ENCODE measurements at regions not wholly inside any gene's neighbourhood (a gene's known extent, or its start where the extent isn't known, plus 50 kb on each side); places are given as distances from the start of the nearest gene placed in this dataset.

DNA sequence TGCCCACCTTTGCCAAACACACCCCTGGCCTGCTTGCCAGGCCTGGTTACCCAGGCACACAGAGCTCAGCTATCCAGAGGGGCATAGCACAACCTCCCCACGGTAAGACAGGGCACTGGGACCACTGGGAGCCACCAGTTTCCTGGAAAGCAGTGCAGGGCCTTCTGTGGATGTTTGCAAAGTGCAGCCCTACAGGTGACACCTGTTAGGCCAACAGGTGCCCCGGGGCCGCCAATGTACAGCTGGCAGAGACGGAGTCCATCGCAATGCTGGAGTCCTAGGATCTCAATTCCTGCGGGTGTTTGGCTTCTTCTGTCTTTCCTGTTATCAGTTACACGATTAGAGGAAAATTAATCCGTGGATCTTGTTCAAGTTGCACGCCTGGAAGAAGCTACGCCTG, 94.9 kb downstream of the NPTX2 start:
- Histone ChIP-seq H3K4me3 (ENCODE audit: low read length) (no peak overlapping the region), H3K9ac (ENCODE audit: low read length) (no peak overlapping the region), H2BK120ac (ENCODE audit: low read depth, low read length) (no peak overlapping the region), H3K4me1 (ENCODE audit: control insufficient read depth, low read depth, low read length) (no peaks in the 10 kb centered on the region), H2BK5ac (ENCODE audit: low read length) (no peak overlapping the region), H3K18ac (ENCODE audit: low read length) (no peak overlapping the region), H2BK15ac (replicated peaks; ENCODE audit: low read depth) (no peak overlapping the region), H3K79me1 (ENCODE audit: low read length) (no peaks in the 10 kb centered on the region), H3K36me3 (ENCODE audit: control insufficient read depth, insufficient read depth, low read length) (no peaks in the 10 kb centered on the region), H3K27ac (ENCODE audit: low read depth, low read length) (no peak overlapping the region), H2AK5ac (ENCODE audit: low read length) (no peak overlapping the region), H3K23ac (ENCODE audit: low read length) (no peak overlapping the region), H4K5ac (ENCODE audit: low read length) (no peak overlapping the region), H4K8ac (ENCODE audit: low read depth, low read length) (no peak overlapping the region), H3K56ac (ENCODE audit: low read length) (no peak overlapping the region), H3K27me3 (ENCODE audit: insufficient read depth, low read length, poor library complexity) (no peaks in the 10 kb centered on the region), H3K79me2 (ENCODE audit: control insufficient read depth, insufficient read depth, low read length) (no peaks in the 10 kb centered on the region), H3K4ac (ENCODE audit: low read depth, low read length) (no peak overlapping the region), H3K4me2 (ENCODE audit: low read length) (no peak overlapping the region)
- no CpG with 5 or more reads among the region's 10 CpGs for WGBS (ENCODE audit: extremely low coverage, insufficient coverage, low lambda C conversion rate)
- no peak for DNase-seq

DNA sequence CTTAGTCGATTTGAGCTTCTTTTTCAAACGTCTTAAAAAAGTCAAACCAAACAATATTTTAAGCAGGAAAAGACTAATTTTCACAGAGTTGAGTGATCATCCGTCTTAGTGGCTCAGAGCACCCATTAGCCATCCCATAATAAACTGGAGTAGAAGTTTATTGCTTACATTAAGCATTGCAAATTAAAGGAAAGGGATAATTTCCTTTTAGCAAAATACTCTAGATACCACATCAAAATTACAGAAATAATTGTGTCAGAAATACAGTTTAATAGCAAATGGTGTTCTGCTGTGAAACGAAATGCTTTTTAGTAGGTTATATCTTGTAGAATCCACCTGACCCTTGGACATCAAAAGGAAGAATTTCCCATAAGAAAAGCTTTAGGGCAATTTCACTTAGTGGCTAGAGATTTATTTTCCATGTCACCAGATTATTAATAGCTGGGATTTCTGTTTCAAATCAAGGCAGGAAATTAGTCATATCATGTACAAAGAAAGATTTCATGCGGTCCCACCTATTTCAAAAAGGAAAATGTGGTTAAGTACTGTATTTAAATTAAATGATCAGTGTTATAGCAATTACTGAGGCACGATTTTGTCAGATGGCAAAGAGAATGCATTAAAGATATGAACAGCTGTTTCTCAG, 96.2 kb downstream of the NPTX2 start:
- Histone ChIP-seq H4K5ac (ENCODE audit: low read length) (no peak overlapping the region), H2AK5ac (ENCODE audit: low read length) (no peak overlapping the region), H3K36me3 (ENCODE audit: control insufficient read depth, insufficient read depth, low read length) (no peaks in the 10 kb centered on the region), H3K9ac (ENCODE audit: low read length) (no peak overlapping the region), H2BK5ac (ENCODE audit: low read length) (no peak overlapping the region), H2BK15ac (replicated peaks; ENCODE audit: low read depth) (no peak overlapping the region), H3K79me2 (ENCODE audit: control insufficient read depth, insufficient read depth, low read length) (no peaks in the 10 kb centered on the region), H3K4me2 (ENCODE audit: low read length) (no peak overlapping the region), H3K56ac (ENCODE audit: low read length) (no peak overlapping the region), H3K4me3 (ENCODE audit: low read length) (no peak overlapping the region), H3K4me1 (ENCODE audit: control insufficient read depth, low read depth, low read length) (no peaks in the 10 kb centered on the region), H4K8ac (ENCODE audit: low read depth, low read length) (no peak overlapping the region), H3K79me1 (ENCODE audit: low read length) (no peaks in the 10 kb centered on the region), H3K18ac (ENCODE audit: low read length) (no peak overlapping the region), H3K27me3 (ENCODE audit: insufficient read depth, low read length, poor library complexity) (no peaks in the 10 kb centered on the region), H3K4ac (ENCODE audit: low read depth, low read length) (no peak overlapping the region), H2BK120ac (ENCODE audit: low read depth, low read length) (no peak overlapping the region), H3K23ac (ENCODE audit: low read length) (no peak overlapping the region), H3K27ac (ENCODE audit: low read depth, low read length) (no peak overlapping the region)
- WGBS (ENCODE audit: extremely low coverage, insufficient coverage, low lambda C conversion rate) = no CpG with 5 or more reads among the region's 6 CpGs
- DNase-seq = no peak

DNA sequence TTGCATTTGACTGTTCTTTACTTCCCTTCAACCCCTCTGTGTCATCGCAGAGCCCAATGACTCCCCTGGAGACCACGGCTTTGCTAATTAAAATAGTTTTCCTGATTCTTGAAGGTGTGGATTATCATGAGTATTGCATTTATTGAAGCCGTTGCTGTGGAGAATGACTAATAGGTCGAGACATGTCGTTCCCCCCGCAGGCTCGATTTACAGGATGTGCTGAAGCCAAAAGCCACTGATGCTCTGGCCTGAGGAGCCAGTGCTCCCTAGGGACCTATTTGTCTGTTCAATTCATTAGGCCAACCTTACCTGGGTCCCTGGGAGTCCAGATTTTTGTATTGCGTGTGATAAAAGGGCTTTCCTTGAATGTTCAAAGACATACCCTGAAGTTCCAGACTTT, 102.3 kb downstream of the NPTX2 start:
- H2BK120ac ChIP-seq (ENCODE audit: low read depth, low read length) = no peak overlapping the region
- no peak overlapping the region for H3K4me2 ChIP-seq (ENCODE audit: low read length)
- DNase-seq = no peak
- H3K4me1 ChIP-seq (ENCODE audit: control insufficient read depth, low read depth, low read length) = no peaks in the 10 kb centered on the region
- H2BK15ac ChIP-seq (replicated peaks; ENCODE audit: low read depth) = no peak overlapping the region
- H3K4me3 ChIP-seq (ENCODE audit: low read length) = no peak overlapping the region
- H3K23ac ChIP-seq (ENCODE audit: low read length) = no peak overlapping the region
- H3K9ac ChIP-seq (ENCODE audit: low read length) = no peak overlapping the region
- H3K56ac ChIP-seq (ENCODE audit: low read length) = no peak overlapping the region
- no peaks in the 10 kb centered on the region for H3K79me2 ChIP-seq (ENCODE audit: control insufficient read depth, insufficient read depth, low read length)
- H2BK5ac ChIP-seq (ENCODE audit: low read length) = no peak overlapping the region
- H3K36me3 ChIP-seq (ENCODE audit: control insufficient read depth, insufficient read depth, low read length) = no peaks in the 10 kb centered on the region
- H3K27me3 ChIP-seq (ENCODE audit: insufficient read depth, low read length, poor library complexity) = no peaks in the 10 kb centered on the region
- H3K79me1 ChIP-seq (ENCODE audit: low read length) = no peaks in the 10 kb centered on the region
- no peak overlapping the region for H3K18ac ChIP-seq (ENCODE audit: low read length)
- H3K4ac ChIP-seq (ENCODE audit: low read depth, low read length) = no peak overlapping the region
- no CpG with 5 or more reads among the region's 8 CpGs for WGBS (ENCODE audit: extremely low coverage, insufficient coverage, low lambda C conversion rate)
- no peak overlapping the region for H2AK5ac ChIP-seq (ENCODE audit: low read length)
- no peak overlapping the region for H4K5ac ChIP-seq (ENCODE audit: low read length)
- no peak overlapping the region for H4K8ac ChIP-seq (ENCODE audit: low read depth, low read length)
- no peak overlapping the region for H3K27ac ChIP-seq (ENCODE audit: low read depth, low read length)

DNA sequence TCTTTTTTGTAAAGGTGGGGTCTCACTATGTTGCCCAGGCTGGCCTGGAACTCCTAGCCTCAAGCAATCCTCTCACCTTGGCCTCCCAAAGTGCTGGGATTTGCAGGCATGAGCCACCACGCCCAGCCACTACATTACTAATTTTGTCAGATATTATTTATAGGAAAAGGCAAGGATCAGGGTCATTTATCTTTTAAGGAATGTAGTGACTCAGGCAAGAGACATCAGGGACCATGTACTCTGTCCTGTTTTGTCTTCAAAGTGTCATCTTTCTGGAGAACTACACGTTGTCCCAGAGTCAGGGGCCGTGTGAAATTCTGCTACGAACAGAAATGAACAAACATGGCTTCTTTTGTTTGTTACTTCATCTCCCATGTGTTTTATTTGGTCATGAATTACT, 105.3 kb downstream of the NPTX2 start:
- H3K4me2 ChIP-seq (ENCODE audit: low read length) = no peak overlapping the region
- WGBS (ENCODE audit: extremely low coverage, insufficient coverage, low lambda C conversion rate) = no CpG with 5 or more reads among the region's 4 CpGs

DNA sequence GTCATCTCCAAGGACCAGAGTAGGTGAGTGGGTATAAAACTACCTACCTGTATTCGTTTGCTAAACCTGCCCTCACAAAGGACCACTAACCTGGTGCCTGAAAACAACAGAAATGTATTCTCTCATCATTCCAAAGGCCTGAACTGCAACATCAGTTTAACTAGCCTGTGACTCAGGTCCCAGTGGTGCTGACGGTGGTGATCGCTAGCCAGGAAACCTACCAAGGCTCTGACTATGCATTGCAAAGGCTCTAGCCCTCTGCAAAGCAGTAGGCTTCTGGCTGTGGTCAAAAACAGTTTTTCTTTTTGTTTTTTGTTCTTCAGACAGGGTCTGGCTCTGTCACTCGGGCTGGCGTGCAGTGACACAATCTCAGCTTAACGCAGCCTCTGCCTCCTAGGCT, 107.5 kb downstream of the NPTX2 start:
- Histone ChIP-seq H4K5ac (ENCODE audit: low read length) (no peak overlapping the region), H2BK120ac (ENCODE audit: low read depth, low read length) (no peak overlapping the region), H3K79me1 (ENCODE audit: low read length) (no peaks in the 10 kb centered on the region), H3K4me2 (ENCODE audit: low read length) (no peak overlapping the region), H3K56ac (ENCODE audit: low read length) (no peak overlapping the region), H3K9ac (ENCODE audit: low read length) (no peak overlapping the region), H3K27ac (ENCODE audit: low read depth, low read length) (no peak overlapping the region), H4K8ac (ENCODE audit: low read depth, low read length) (no peak overlapping the region), H3K23ac (ENCODE audit: low read length) (no peak overlapping the region), H3K4me3 (ENCODE audit: low read length) (no peak overlapping the region), H3K79me2 (ENCODE audit: control insufficient read depth, insufficient read depth, low read length) (no peaks in the 10 kb centered on the region), H3K36me3 (ENCODE audit: control insufficient read depth, insufficient read depth, low read length) (no peaks in the 10 kb centered on the region), H2BK15ac (replicated peaks; ENCODE audit: low read depth) (no peak overlapping the region), H3K27me3 (ENCODE audit: insufficient read depth, low read length, poor library complexity) (no peaks in the 10 kb centered on the region), H2AK5ac (ENCODE audit: low read length) (no peak overlapping the region), H3K18ac (ENCODE audit: low read length) (no peak overlapping the region), H3K4me1 (ENCODE audit: control insufficient read depth, low read depth, low read length) (no peaks in the 10 kb centered on the region), H2BK5ac (ENCODE audit: low read length) (no peak overlapping the region), H3K4ac (ENCODE audit: low read depth, low read length) (no peak overlapping the region)
- no CpG with 5 or more reads among the region's 6 CpGs for WGBS (ENCODE audit: extremely low coverage, insufficient coverage, low lambda C conversion rate)
- no peak for DNase-seq

More for the DNA sequence above, 105.3 kb downstream of the NPTX2 start:
- no peak overlapping the region for H2BK5ac ChIP-seq (ENCODE audit: low read length)
- H3K79me2 ChIP-seq (ENCODE audit: control insufficient read depth, insufficient read depth, low read length) = no peaks in the 10 kb centered on the region
- H2AK5ac ChIP-seq (ENCODE audit: low read length) = no peak overlapping the region
- no peak overlapping the region for H3K18ac ChIP-seq (ENCODE audit: low read length)
- no peak overlapping the region for H3K27ac ChIP-seq (ENCODE audit: low read depth, low read length)
- no peak overlapping the region for H3K23ac ChIP-seq (ENCODE audit: low read length)
- no peaks in the 10 kb centered on the region for H3K36me3 ChIP-seq (ENCODE audit: control insufficient read depth, insufficient read depth, low read length)
- no peak for DNase-seq
- H3K4ac ChIP-seq (ENCODE audit: low read depth, low read length) = no peak overlapping the region
- no peak overlapping the region for H2BK120ac ChIP-seq (ENCODE audit: low read depth, low read length)
- H3K56ac ChIP-seq (ENCODE audit: low read length) = no peak overlapping the region
- no peak overlapping the region for H3K4me3 ChIP-seq (ENCODE audit: low read length)
- no peaks in the 10 kb centered on the region for H3K4me1 ChIP-seq (ENCODE audit: control insufficient read depth, low read depth, low read length)
- no peaks in the 10 kb centered on the region for H3K27me3 ChIP-seq (ENCODE audit: insufficient read depth, low read length, poor library complexity)
- H2BK15ac ChIP-seq (replicated peaks; ENCODE audit: low read depth) = no peak overlapping the region
- no peak overlapping the region for H4K5ac ChIP-seq (ENCODE audit: low read length)
- no peaks in the 10 kb centered on the region for H3K79me1 ChIP-seq (ENCODE audit: low read length)
- no peak overlapping the region for H3K9ac ChIP-seq (ENCODE audit: low read length)
- no peak overlapping the region for H4K8ac ChIP-seq (ENCODE audit: low read depth, low read length)

DNA sequence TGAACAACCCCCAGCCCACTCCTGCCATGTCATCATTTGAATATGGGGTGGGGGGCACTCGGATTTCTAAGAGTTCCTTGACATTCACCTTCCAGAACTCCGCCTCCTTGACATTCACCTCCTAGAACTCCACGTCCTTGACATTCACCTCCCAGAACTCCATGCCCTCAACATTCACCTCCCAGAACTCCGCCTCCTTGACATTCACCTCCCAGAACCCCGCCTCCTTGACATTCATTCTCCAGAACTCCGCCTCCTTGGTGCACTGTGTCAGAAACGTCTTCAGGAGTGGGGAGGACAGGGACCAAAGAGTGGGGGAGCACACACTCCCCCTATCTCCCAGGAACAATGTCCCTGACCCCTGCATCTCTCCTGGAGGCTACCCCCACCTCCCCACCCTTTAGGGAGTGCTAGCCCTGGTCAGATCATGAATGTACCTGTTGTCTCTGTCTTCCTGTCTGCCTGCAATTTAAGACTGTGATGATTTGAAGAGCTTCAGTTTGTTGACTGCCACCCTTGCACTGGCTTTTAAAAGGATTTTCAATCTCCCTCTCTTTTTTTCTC, 110.1 kb downstream of the NPTX2 start:
- Histone ChIP-seq H2BK5ac (ENCODE audit: low read length) (no peak overlapping the region), H3K4me1 (ENCODE audit: control insufficient read depth, low read depth, low read length) (no peaks in the 10 kb centered on the region), H4K8ac (ENCODE audit: low read depth, low read length) (no peak overlapping the region), H3K27me3 (ENCODE audit: insufficient read depth, low read length, poor library complexity) (no peaks in the 10 kb centered on the region), H3K9ac (ENCODE audit: low read length) (no peak overlapping the region), H2BK120ac (ENCODE audit: low read depth, low read length) (no peak overlapping the region), H3K36me3 (ENCODE audit: control insufficient read depth, insufficient read depth, low read length) (no peaks in the 10 kb centered on the region), H3K56ac (ENCODE audit: low read length) (no peak overlapping the region), H3K4me2 (ENCODE audit: low read length) (no peak overlapping the region), H3K23ac (ENCODE audit: low read length) (no peak overlapping the region), H3K18ac (ENCODE audit: low read length) (no peak overlapping the region), H3K27ac (ENCODE audit: low read depth, low read length) (no peak overlapping the region), H3K79me1 (ENCODE audit: low read length) (no peaks in the 10 kb centered on the region), H3K4ac (ENCODE audit: low read depth, low read length) (no peak overlapping the region), H3K79me2 (ENCODE audit: control insufficient read depth, insufficient read depth, low read length) (no peaks in the 10 kb centered on the region), H2BK15ac (replicated peaks; ENCODE audit: low read depth) (no peak overlapping the region), H3K4me3 (ENCODE audit: low read length) (no peak overlapping the region), H2AK5ac (ENCODE audit: low read length) (no peak overlapping the region), H4K5ac (ENCODE audit: low read length) (no peak overlapping the region)
- peak; percentile 47 for DNase-seq
- no CpG with 5 or more reads among the region's 7 CpGs for WGBS (ENCODE audit: extremely low coverage, insufficient coverage, low lambda C conversion rate)
